Left renal pelvis (tissue), 4 donors: ENCODE measurements at regions not wholly inside any gene's neighbourhood (a gene's known extent, or its start where the extent isn't known, plus 50 kb on each side); places are given as distances from the start of the nearest gene placed in this dataset.

Source experiments
- DNase-seq, 4 donors: peaks; one replicate each; pipeline ENCODE4 v3.0.0-alpha.2; 2013; ENCODE audit warnings: low read depth in 4 of 4, low spot score in 3 of 4

- DNase-seq: peak in 2 of 4 donors; percentile 7 to 12
These were observed 122.2 kb upstream of the DCBLD2 start for GRCh38 chr3:99023590-99024192.

- no peak for DNase-seq
These were observed 120.0 kb upstream of the DCBLD2 start for GRCh38 chr3:99021466-99021865.

GRCh38 chr3:99016452-99016851 lies 115.0 kb upstream of the DCBLD2 start:
- DNase-seq: no peak

- DNase-seq: no peak
These were observed 112.4 kb upstream of the DCBLD2 start for GRCh38 chr3:99013777-99014315.

GRCh38 chr3:99013077-99013476 lies 111.6 kb upstream of the DCBLD2 start:
- no peak for DNase-seq

GRCh38 chr3:99012051-99012450 lies 110.6 kb upstream of the DCBLD2 start:
- peak in 2 of 4 donors; percentile 5 to 29 for DNase-seq

- DNase-seq: no peak
These were observed 108.4 kb upstream of the DCBLD2 start for GRCh38 chr3:99009851-99010250.

GRCh38 chr3:99006686-99007085 lies 105.2 kb upstream of the DCBLD2 start:
- DNase-seq: no peak

- no peak for DNase-seq
These were observed 98.2 kb upstream of the DCBLD2 start for GRCh38 chr3:98999675-99000074.

- DNase-seq: peak in 1 of 4 donors; percentile 29
These were observed 92.8 kb upstream of the DCBLD2 start for GRCh38 chr3:98994128-98994762.

GRCh38 chr3:98991393-98991792 lies 89.9 kb upstream of the DCBLD2 start:
- DNase-seq: no peak

- DNase-seq: no peak
These were observed 89.2 kb upstream of the DCBLD2 start for GRCh38 chr3:98990657-98991056.

GRCh38 chr3:98986073-98986472 lies 84.6 kb upstream of the DCBLD2 start:
- peak in 2 of 4 donors; percentile 8 to 14 for DNase-seq

GRCh38 chr3:98985431-98985830 lies 83.9 kb upstream of the DCBLD2 start:
- DNase-seq: no peak

GRCh38 chr3:98984024-98984423 lies 82.5 kb upstream of the DCBLD2 start:
- no peak for DNase-seq

GRCh38 chr3:98982351-98982750 lies 80.9 kb upstream of the DCBLD2 start:
- DNase-seq: no peak

- no peak for DNase-seq
These were observed 79.6 kb upstream of the DCBLD2 start for GRCh38 chr3:98980915-98981596.

- no peak for DNase-seq
These were observed 77.8 kb upstream of the DCBLD2 start for GRCh38 chr3:98979296-98979695.

- no peak for DNase-seq
These were observed 76.7 kb upstream of the DCBLD2 start for GRCh38 chr3:98978068-98978811.

GRCh38 chr3:98977520-98977919 lies 76.0 kb upstream of the DCBLD2 start:
- no peak for DNase-seq

- no peak for DNase-seq
These were observed 72.9 kb upstream of the DCBLD2 start for GRCh38 chr3:98974442-98974841.
